ENCODE measurements at regions not wholly inside any gene's neighbourhood (a gene's known extent, or its start where the extent isn't known, plus 50 kb on each side); places are given as distances from the start of the nearest gene placed in this dataset.

DNA sequence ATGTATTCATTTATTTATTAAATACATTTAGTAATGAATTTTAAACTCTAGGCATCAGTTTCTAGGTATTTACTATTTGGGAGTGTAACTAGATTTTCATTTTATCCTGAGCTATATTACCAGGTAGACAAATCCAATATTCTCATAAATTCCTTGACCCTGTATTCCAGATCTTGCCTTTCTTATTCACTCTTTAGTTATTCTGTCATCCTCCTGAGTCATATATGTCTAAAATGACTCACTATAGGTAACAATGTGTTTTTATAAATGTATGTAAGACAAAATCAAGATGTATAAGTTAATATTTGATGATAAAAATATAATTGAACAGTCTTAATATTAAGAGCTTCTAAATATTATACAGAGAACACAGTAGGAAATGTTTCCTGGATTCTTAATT is 642.1 kb upstream of the NRSN1 start:
- TF ChIP-seq, protein P1, sequence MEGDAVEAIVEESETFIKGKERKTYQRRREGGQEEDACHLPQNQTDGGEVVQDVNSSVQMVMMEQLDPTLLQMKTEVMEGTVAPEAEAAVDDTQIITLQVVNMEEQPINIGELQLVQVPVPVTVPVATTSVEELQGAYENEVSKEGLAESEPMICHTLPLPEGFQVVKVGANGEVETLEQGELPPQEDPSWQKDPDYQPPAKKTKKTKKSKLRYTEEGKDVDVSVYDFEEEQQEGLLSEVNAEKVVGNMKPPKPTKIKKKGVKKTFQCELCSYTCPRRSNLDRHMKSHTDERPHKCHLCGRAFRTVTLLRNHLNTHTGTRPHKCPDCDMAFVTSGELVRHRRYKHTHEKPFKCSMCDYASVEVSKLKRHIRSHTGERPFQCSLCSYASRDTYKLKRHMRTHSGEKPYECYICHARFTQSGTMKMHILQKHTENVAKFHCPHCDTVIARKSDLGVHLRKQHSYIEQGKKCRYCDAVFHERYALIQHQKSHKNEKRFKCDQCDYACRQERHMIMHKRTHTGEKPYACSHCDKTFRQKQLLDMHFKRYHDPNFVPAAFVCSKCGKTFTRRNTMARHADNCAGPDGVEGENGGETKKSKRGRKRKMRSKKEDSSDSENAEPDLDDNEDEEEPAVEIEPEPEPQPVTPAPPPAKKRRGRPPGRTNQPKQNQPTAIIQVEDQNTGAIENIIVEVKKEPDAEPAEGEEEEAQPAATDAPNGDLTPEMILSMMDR (IDR thresholded peaks at IDR 0.05) = no peak
- Mint-ChIP-seq H3K9me3 (peaks cover 8% of the 10 kb centered on the region), H3K36me3 (ENCODE audit: low read depth) (peaks cover 7% of the 10 kb centered on the region), H3K27me3 (ENCODE audit: low read depth, poor library complexity) (peaks cover 3% of the 10 kb centered on the region), H3K4me3 (no peak overlapping the region), H3K27ac (no peak overlapping the region), H3K4me1 (no peaks in the 10 kb centered on the region)
- DNase-seq = no peak

DNA sequence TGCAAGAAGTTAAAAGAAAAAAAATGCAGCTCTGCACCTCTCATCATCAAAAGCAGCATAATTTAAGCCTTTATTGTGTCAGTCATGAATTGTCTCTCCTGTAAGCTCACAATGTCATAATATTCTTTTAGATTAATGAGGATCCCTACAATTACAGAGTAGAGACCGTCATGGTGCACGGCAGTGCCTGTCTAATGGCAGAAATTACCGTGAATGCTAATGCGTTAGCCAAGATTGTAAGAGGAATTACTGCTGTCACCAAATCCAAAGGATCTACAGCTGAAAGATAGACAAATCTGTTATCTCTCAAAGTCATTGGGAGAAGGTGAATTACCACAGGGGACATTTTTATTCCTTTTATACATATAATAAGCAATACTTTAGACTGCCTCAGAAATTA is 631.6 kb upstream of the NRSN1 start:
- no peak for DNase-seq
- H3K9me3 Mint-ChIP-seq = peaks cover 21% of the 10 kb centered on the region
- no peak overlapping the region for H3K27ac Mint-ChIP-seq
- H3K4me3 Mint-ChIP-seq = no peak overlapping the region
- peaks cover 15% of the 10 kb centered on the region for H3K36me3 Mint-ChIP-seq (ENCODE audit: low read depth)
- no peaks in the 10 kb centered on the region for H3K27me3 Mint-ChIP-seq (ENCODE audit: low read depth, poor library complexity)
- peaks cover 10% of the 10 kb centered on the region for H3K4me1 Mint-ChIP-seq
- TF ChIP-seq, protein P1 (IDR thresholded peaks at IDR 0.05) = no peak

DNA sequence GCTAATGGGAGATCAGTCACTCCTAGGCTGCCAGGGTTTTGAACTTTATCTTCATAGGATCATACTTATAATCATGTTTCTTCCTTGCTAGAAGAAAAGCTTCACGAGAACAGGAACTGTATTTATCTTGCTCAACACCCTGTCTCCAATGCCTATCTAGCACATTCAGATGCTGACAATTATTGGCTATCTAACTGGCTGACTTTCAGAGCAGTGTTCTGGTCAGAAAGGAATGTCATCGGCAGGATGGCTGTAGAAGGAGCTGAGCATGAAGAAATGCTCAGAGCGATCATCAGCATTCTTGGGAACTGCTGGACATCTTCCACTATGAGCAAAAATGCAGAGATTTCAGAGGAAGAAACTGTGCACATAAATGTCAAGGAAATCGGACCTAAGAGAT is 628.0 kb upstream of the NRSN1 start:
- Mint-ChIP-seq H3K4me3 (no peak overlapping the region), H3K4me1 (peaks cover 21% of the 10 kb centered on the region), H3K27ac (no peak overlapping the region), H3K36me3 (ENCODE audit: low read depth) (peaks cover 4% of the 10 kb centered on the region), H3K27me3 (ENCODE audit: low read depth, poor library complexity) (peaks cover 3% of the 10 kb centered on the region), H3K9me3 (peaks cover 12% of the 10 kb centered on the region)
- DNase-seq = no peak
- TF ChIP-seq, protein P1 (IDR thresholded peaks at IDR 0.05) = no peak

DNA sequence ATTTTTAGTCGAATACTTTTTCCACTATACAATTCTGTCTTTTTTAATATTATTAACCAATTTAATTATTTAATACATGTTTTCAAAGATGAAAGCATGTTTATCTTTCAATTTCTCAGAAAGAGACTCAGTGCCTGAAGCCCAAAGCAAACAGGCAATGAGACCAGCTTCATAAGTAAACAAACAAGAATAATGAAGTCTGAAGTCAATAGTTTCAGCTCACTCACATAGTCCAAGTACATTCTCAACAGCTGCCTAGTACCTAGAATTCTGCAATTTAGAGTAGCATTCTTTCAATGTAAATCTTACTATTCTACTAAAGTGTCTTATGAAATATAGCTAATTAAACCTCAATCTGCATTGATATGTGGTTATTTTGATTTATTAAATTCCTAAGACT is 626.5 kb upstream of the NRSN1 start:
- TF ChIP-seq, protein P1 (IDR thresholded peaks at IDR 0.05) = no peak
- H3K36me3 Mint-ChIP-seq (ENCODE audit: low read depth) = peaks cover 7% of the 10 kb centered on the region
- H3K27ac Mint-ChIP-seq = no peak overlapping the region
- peaks cover 21% of the 10 kb centered on the region for H3K4me1 Mint-ChIP-seq
- no peak overlapping the region for H3K4me3 Mint-ChIP-seq
- no peak for DNase-seq
- H3K9me3 Mint-ChIP-seq = peaks cover 13% of the 10 kb centered on the region
- peaks cover 3% of the 10 kb centered on the region for H3K27me3 Mint-ChIP-seq (ENCODE audit: low read depth, poor library complexity)

DNA sequence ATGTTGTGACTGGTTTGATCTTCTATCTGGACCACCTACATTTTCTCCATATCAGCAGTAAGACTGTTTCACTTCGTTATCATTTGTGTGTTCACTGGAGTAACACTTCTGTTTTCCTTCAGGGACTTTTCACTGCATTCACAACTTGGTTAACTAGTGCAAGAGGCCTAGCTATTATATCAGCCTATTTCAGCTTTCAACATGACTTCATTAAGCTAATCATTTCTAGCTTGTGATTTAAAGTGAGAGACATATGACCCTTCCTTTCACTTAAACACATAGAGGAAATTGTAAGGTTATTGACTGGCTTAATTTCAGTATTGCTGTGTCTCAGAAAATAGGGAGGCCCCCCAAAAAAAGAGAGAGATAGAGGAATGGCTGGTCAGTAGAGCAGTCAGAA is 622.8 kb upstream of the NRSN1 start:
- TF ChIP-seq, protein P1 (IDR thresholded peaks at IDR 0.05) = no peak
- H3K27ac Mint-ChIP-seq = no peak overlapping the region

DNA sequence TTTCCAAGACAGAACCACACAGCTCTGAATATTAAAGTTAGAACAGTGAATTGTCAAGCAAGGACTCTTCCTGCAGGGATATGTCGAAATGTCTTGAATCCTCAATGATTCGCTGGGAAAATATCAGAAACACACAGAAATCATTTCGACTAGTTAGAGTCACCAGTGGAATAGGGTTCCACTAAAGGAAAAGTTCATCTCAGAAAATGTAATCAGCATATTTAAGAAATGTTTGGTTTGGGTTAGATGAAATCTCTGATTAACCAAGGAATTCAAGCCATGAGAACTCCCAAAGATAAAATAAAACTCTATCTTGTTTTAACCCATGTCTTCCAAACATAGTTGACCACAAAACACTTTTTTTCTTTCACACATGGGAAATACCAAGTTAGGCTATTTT is 621.0 kb upstream of the NRSN1 start:
- H3K4me1 Mint-ChIP-seq = peaks cover 7% of the 10 kb centered on the region
- no peak overlapping the region for H3K4me3 Mint-ChIP-seq
- peaks cover 7% of the 10 kb centered on the region for H3K36me3 Mint-ChIP-seq (ENCODE audit: low read depth)
- peaks cover 13% of the 10 kb centered on the region for H3K9me3 Mint-ChIP-seq
- peaks cover 3% of the 10 kb centered on the region for H3K27me3 Mint-ChIP-seq (ENCODE audit: low read depth, poor library complexity)
- no peak for DNase-seq
- no peak overlapping the region for H3K27ac Mint-ChIP-seq
- TF ChIP-seq, protein P1 (IDR thresholded peaks at IDR 0.05) = no peak

More for the DNA sequence above, 622.8 kb upstream of the NRSN1 start:
- no peak overlapping the region for H3K4me3 Mint-ChIP-seq
- no peak for DNase-seq
- peaks cover 13% of the 10 kb centered on the region for H3K9me3 Mint-ChIP-seq
- H3K36me3 Mint-ChIP-seq (ENCODE audit: low read depth) = peaks cover 7% of the 10 kb centered on the region
- H3K27me3 Mint-ChIP-seq (ENCODE audit: low read depth, poor library complexity) = peaks cover 3% of the 10 kb centered on the region
- peaks cover 19% of the 10 kb centered on the region for H3K4me1 Mint-ChIP-seq

All from nephron progenitor cell (in vitro differentiated cells).